GM12875 (cell line): ENCODE measurements at regions not wholly inside any gene's neighbourhood (a gene's known extent, or its start where the extent isn't known, plus 50 kb on each side); places are given as distances from the start of the nearest gene placed in this dataset.

Source experiments
- H3K4me3 ChIP-seq: one replicate; pipeline ENCODE4 v1.5.1; 2011; ENCODE audit warnings: low read depth, low read length, control low read depth
- TF ChIP-seq, protein P1 (sequence below): IDR thresholded peaks from 2 replicates; pipeline ENCODE4 v1.5.1; 2011; ENCODE audit warnings: low read depth, mild to moderate bottlenecking, control low read depth, inconsistent platforms, low read length, moderate library complexity, borderline replicate concordance; ENCODE audit not compliant: insufficient read depth

DNA sequence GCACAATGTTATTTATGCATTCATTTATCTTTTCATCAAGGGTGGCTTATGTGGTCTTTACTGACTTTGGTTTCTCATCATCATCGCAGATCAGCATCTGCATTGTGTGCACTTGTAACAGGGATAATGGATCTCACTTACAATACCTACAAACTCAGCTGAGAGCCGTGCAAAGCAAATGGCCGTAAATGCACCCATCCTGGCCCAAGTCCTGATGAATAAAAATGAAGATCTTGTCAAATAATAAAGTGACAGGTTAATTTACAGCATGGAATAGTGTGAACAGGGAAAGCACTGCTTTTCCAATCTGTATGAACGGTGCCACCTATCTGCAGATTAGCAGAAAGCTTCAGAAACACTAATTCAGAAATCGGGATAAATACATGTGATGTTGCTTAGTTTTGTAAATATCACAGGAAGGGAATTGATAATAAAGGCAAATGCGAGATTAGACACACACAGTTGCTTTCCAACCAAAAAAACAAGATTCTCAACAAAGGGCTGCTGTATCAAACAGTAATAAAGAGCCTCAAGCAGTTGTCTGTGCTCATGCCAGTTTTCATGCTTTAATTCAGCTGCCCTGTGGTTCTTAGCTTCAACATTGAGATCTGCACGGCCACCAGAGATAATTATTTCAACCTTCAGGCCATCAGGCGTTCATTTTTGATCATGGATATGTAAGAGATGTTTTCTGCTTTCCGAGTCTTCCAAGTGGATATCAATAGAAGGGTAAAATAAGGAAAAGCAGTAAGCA, 153.4 kb upstream of the POU5F2 start:
- H3K4me3 ChIP-seq, result no peak overlapping the region
- TF ChIP-seq, protein P1, sequence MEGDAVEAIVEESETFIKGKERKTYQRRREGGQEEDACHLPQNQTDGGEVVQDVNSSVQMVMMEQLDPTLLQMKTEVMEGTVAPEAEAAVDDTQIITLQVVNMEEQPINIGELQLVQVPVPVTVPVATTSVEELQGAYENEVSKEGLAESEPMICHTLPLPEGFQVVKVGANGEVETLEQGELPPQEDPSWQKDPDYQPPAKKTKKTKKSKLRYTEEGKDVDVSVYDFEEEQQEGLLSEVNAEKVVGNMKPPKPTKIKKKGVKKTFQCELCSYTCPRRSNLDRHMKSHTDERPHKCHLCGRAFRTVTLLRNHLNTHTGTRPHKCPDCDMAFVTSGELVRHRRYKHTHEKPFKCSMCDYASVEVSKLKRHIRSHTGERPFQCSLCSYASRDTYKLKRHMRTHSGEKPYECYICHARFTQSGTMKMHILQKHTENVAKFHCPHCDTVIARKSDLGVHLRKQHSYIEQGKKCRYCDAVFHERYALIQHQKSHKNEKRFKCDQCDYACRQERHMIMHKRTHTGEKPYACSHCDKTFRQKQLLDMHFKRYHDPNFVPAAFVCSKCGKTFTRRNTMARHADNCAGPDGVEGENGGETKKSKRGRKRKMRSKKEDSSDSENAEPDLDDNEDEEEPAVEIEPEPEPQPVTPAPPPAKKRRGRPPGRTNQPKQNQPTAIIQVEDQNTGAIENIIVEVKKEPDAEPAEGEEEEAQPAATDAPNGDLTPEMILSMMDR, result no peak

DNA sequence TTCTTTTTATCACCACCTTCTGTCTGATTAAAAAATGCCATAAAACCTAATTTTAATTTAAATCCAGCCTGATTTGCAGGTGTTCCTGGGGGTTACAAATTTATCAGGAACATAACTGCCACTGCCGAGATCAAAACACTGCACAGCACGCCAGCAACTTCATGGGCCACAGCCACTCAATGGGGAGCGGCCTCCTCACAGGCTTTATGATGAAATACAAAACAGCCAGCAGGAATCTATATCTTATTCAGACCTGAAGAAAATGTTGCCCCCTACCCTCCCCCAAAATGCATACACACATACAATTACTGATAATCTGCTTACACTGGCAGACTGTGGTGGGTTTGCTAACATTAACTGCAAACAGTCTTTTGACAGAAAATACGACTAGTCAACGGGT, 151.7 kb upstream of the POU5F2 start:
- TF ChIP-seq, protein P1, result no peak
- no peak overlapping the region for H3K4me3 ChIP-seq

DNA sequence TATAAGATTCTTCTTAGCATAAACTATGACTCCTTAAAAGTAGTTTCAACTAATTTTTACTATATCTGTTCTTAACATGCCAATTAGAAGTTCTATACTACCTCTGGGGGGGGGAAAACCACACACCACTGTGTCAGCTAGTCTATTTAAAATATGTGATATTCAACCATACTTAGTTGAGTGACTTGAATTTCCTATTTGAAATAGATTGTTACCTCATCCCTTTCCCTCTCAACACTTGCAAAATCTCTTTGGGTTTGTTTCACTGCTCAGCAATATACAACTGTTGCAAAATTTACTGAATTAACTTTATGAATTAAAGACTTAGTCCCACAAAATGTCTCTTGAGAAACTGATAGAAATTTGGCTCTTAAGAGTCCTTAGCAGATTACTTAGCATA, 151.1 kb upstream of the POU5F2 start:
- TF ChIP-seq, protein P1, result no peak
- H3K4me3 ChIP-seq, result no peak overlapping the region

DNA sequence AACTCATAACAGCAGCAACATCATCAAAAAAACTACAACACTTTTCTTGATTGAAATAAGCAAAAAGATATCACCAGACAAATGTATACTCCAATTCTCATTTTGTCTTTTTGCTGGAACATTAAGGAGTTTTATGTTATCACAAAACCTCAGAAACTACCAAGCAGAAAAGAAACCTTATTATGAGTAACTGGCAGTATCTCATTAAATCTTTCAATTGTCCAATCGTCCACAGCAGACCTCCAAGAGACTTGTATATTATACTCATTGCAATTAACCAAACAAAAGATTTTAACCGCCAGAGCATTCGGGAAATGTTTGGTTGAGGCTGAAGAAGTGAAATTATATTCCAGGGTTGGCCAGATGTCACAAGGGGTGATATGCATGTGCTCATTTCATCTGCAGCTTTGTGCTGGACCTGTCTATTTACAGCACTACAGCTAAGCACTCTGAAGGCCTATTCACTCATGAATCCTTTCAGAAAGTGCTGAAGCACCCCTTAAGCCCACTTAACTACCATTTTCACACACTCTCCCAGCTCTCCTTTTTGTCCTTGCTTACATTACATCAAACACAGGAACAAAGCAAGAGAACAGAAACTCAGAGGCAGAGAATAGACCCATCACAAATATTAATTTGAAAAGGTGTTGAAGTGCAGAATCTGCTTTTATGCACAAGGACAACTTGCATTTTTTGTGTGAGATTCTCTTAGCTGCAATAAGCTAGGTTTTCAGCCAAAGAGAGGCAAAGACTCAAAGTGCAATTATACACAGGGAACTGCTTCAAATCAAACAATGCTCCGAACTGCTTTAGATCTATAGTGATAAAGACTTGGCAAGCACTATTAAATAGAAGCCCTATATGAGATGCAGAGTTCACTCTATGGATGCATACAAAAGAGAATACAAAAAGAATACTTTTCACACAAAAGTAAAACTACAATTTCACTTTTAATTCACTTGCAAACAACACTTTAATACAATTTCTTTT, 150.4 kb upstream of the POU5F2 start:
- TF ChIP-seq, protein P1, result no peak
- no peak overlapping the region for H3K4me3 ChIP-seq

DNA sequence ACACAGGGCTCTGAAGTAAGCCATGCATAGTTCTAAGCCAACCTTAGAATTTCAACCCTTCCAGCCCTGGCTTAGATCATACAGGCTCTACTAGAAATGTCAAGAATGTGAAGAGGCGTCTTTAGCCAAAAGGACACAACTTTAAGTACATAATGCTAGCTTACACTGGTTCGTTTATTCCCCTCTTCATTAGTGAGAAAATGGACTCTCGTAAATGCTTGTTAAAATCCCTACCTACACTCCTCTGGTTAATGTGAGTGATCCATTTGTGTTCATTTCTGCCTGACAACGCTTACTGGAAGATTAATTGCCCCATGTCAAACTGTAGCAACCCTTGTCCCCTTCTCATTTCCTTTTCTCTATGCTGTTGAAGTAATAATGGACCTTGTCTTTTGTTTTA, 149.3 kb upstream of the POU5F2 start:
- TF ChIP-seq, protein P1, result no peak
- H3K4me3 ChIP-seq, result no peak overlapping the region

DNA sequence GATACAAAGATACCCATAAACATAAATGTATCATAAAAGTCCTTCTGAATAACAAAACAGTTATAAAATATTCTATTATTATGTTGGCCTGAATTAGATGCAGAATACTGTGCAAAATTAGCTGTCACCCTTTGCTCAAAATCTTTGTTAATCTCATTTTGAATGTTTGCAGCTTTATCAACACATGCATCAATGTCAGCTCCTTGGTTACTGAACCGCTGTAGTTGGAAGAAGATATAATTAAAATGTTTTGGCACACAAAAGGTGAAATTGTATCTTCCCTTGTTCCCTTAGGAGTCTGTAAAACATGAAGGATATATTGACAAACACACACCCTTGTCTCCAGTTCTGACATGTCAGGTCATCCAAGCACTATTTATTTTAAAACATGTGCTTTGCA, 146.3 kb upstream of the POU5F2 start:
- no peak overlapping the region for H3K4me3 ChIP-seq
- TF ChIP-seq, protein P1, result no peak
